HG02763 (cell line): ENCODE measurements at regions not wholly inside any gene's neighbourhood (a gene's known extent, or its start where the extent isn't known, plus 50 kb on each side); places are given as distances from the start of the nearest gene placed in this dataset.
A peak's percentile ranks its signal among the peaks of the same experiment; 100 is the strongest.

Experiments used
- ATAC-seq: cut with Tn5 transposase; IDR thresholded peaks from one replicate; pipeline ENCODE4 v1.9.1; 2021; ENCODE audit warnings: mild to moderate bottlenecking, moderate library complexity; ENCODE audit not compliant: unreplicated experiment

GRCh38 chr9:73446306-73446705 is 294.6 kb downstream of the ANXA1 start:
- ATAC-seq: no peak

- no peak for ATAC-seq
Measured at GRCh38 chr9:73451003-73451402, 299.3 kb downstream of the ANXA1 start.

- no peak for ATAC-seq
Measured at GRCh38 chr9:73459817-73460216, 308.2 kb downstream of the ANXA1 start.

- no peak for ATAC-seq
Measured at GRCh38 chr9:73468716-73469115, 317.1 kb downstream of the ANXA1 start.

GRCh38 chr9:73470766-73471165 is 319.1 kb downstream of the ANXA1 start:
- ATAC-seq: no peak

- ATAC-seq: no peak
Measured at GRCh38 chr9:73474002-73474600, 322.4 kb downstream of the ANXA1 start.

GRCh38 chr9:73474625-73475024 is 323.0 kb downstream of the ANXA1 start:
- no peak for ATAC-seq

GRCh38 chr9:73494894-73495293 is 343.2 kb downstream of the ANXA1 start:
- no peak for ATAC-seq

GRCh38 chr9:73497796-73498195 is 346.1 kb downstream of the ANXA1 start:
- no peak for ATAC-seq

- no peak for ATAC-seq
Measured at GRCh38 chr9:73515216-73515615, 363.6 kb downstream of the ANXA1 start.

GRCh38 chr9:73523391-73523790 is 371.7 kb downstream of the ANXA1 start:
- ATAC-seq: no peak

- no peak for ATAC-seq
Measured at GRCh38 chr9:73525350-73525749, 373.7 kb downstream of the ANXA1 start.

GRCh38 chr9:73527521-73527920 is 375.9 kb downstream of the ANXA1 start:
- ATAC-seq: no peak

GRCh38 chr9:73528926-73529325 is 377.3 kb downstream of the ANXA1 start:
- ATAC-seq: no peak

GRCh38 chr9:73529666-73530065 is 378.0 kb downstream of the ANXA1 start:
- no peak for ATAC-seq

GRCh38 chr9:73531051-73531532 is 379.4 kb downstream of the ANXA1 start:
- no peak for ATAC-seq

GRCh38 chr9:73531658-73532057 is 380.0 kb downstream of the ANXA1 start:
- peak; percentile 49 for ATAC-seq

GRCh38 chr9:73532985-73533384 is 381.3 kb downstream of the ANXA1 start:
- no peak for ATAC-seq

GRCh38 chr9:73536403-73536802 is 384.7 kb downstream of the ANXA1 start:
- no peak for ATAC-seq

GRCh38 chr9:73537561-73537960 is 385.9 kb downstream of the ANXA1 start:
- no peak for ATAC-seq

GRCh38 chr9:73539881-73540390 is 388.3 kb downstream of the ANXA1 start:
- no peak for ATAC-seq

GRCh38 chr9:73541923-73542322 is 390.3 kb downstream of the ANXA1 start:
- ATAC-seq: no peak

GRCh38 chr9:73543727-73544126 is 392.1 kb downstream of the ANXA1 start:
- ATAC-seq: no peak
